GM18505 (cell line): ENCODE measurements at regions not wholly inside any gene's neighbourhood (a gene's known extent, or its start where the extent isn't known, plus 50 kb on each side); places are given as distances from the start of the nearest gene placed in this dataset.

ENCODE experiments used
- ATAC-seq: cut with Tn5 transposase; IDR thresholded peaks from one replicate; pipeline ENCODE4 v1.9.1; 2021; ENCODE audit not compliant: unreplicated experiment
- POLR2A ChIP-seq: IDR thresholded peaks from 4 replicates; pipeline ENCODE4 v1.6.1; 2011; ENCODE audit warnings: borderline replicate concordance; ENCODE audit not compliant: insufficient read depth, insufficient read length; ENCODE audit errors: extremely low read depth

DNA sequence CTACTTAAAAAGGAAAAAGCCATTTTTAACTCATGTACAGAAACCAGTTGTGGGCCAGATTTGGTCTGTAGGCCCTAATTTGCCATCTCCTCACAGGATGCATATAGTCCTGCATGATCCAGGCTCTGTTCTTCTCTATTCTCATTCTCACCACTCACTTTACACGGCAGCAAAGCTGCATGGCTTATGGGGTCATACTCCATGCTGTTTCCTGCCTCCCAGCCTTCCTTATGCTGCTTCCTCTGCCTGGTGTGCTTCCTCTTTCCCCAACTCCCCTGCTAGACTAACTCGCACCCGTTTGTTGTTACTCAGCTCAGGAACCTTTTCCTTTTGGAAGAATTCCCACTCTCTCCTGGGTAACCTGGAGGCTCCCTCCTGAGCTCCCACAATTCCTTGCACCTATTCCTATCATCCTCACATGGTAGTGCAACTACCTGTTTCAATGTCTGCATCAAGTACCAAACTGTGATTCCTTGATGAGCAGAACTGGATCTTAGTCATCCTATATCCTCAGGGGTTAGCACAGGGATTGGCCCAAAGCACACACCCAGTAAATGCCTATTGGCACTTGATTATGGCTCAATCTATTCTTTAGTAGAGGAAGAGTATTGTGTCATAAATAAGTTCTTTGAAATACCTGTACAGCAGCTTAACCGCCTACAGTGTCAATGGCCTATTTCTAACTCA, 172.1 kb upstream of the MITF start:
- TF ChIP-seq POLR2A, result no peak
- ATAC-seq, result no peak

DNA sequence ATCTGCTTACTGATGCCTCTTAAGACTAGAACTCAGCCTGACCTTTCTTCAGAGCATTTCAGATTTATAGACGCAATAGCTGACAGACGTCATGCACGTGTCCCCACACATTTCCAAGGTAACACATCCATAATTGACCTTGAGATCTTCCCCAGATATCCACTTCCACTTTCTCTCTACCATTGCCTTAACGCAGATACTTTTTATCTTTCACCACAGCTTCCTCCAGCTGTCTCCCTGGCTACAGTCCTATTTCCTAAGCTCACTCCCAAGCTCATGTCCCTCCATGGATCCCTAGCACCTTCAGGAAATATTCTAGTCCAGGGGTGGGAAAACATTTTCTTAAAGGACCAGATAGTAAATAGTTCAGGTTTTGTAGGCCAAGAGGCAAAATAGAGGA, 173.0 kb upstream of the MITF start:
- ATAC-seq, result no peak
- no peak for TF ChIP-seq POLR2A

DNA sequence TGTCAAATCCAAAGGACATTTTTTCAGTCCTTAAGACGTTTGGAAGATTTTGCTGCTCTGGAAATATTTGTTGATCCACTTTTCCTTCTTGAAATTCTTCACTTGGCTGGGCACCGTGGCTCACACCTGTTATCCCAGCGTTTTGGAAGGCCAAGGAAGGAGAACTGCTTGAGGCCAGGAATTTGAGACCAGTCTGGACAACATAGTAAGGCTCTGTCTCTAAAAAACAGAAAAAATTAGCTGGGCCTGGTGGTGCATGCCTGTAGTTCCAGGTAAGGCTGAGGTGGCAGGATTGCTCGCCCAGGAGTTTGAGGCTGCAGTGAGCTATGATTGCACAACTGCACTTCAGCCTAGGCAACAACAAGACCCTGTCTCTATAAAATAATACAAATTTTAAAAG, 173.9 kb upstream of the MITF start:
- no peak for TF ChIP-seq POLR2A
- ATAC-seq, result no peak

DNA sequence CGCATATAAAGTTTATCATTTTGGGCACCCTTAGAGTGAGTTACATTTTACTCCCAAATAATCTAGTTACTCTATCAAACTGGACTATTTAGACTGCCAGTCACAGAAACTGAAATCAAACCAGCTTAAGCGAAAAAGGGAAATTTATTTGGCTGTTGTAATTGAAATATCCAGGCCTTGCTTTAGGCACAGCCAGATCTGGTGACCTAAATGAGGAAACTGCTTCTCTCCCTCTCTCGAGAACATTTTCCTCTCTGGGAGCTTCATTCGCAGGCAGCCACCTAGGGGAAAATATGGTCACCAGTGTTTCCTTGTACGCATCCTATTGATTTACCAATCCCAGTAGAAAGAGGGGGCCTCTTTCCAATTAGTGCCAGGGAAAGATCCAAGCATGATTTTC, 175.3 kb upstream of the MITF start:
- TF ChIP-seq POLR2A, result no peak
- ATAC-seq, result no peak

DNA sequence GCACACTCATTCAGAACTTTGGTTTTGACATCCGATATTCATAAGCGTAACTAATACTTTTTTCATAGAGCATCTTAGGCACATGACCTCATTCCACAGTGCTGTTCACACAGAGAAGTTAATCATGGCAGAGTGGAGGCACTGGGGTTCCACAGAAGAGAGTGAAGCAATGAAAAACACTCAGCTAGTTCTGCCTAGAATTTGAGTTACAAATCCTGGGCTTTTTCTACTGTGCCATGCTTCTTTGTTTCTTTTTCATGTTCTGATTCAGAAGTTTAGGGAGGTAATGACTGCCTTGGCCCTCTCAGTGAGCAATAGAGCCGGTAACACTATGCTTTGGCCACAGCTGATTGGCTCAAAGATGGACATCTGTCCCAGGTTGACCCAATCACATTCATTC, 176.1 kb upstream of the MITF start:
- no peak for TF ChIP-seq POLR2A
- ATAC-seq, result no peak

DNA sequence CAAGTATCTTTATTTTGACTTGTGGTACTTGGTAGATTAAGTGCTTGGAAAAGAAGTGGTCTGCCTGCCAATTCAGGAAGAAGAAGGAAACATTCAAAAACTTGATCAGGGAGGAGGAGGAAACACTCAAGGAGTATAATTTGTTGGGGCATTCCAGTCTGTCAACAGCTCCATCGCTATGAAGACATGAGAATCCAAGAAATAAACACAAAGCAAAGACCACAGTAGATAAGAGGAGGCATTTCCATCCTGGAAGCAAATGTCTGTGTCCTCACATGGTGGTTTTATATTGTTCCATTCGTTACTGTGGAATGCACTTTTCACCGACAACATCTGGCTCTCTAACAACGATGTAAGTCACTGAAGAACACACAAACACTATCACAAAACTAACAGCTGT, 176.1 kb upstream of the FRMD4B start:
- no peak for ATAC-seq
- TF ChIP-seq POLR2A, result no peak

DNA sequence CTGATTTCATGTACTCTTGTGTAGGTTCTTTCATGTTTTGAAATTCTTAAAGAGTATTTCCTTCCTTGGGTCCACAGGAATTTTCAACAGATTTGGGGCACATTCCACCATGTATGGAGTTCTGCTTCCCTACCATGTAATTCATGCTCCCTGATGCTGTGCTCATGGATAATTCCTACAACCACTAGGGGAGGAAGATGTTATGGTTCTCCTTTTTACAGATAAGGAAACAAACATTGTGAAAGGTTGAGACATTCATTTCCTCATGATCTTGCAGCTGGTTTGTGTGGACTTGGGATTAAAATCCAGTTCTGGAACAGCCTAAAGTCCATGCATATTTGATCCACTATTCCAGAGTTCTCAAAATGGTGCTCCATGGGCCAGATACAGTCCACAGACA, 174.9 kb upstream of the FRMD4B start:
- no peak for TF ChIP-seq POLR2A
- no peak for ATAC-seq

DNA sequence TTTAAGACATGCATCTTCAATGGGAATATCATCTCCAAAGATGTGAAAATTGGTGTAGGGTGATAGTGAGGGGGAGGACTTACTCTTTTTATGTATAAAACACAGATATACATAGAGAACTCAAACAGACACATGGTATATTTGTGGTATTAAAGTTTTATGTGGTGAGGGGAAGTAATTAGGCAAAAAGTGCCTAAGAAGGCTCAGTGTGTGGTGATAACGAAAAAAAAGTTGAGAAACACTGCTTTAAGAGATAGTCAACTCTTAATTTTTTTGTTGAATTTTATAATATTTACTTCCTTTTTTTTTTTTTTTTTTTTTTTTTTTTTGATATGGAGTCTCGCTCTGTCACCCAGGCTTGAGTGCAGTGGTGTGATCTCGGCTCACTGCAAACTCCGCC, 174.2 kb upstream of the FRMD4B start:
- ATAC-seq, result no peak
- no peak for TF ChIP-seq POLR2A

DNA sequence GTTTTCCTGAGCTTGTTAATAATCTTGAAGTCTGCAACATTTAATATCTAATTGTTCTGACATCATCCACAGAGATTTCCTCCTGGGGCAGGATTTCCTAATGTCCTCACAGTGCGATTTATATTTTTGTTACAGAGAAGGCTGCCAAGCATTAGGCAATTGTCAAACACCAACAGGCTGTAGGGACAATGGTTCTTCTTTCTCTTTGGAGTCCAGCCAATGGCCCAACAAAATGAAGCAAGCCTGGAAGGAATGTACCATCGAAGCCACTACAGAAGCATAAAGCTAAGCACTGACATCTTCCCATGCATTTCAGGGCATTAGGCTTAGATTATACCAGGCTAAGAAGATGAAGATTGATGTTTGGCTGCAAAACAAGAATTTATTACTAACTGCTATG, 173.0 kb upstream of the FRMD4B start:
- TF ChIP-seq POLR2A, result no peak
- ATAC-seq, result no peak

DNA sequence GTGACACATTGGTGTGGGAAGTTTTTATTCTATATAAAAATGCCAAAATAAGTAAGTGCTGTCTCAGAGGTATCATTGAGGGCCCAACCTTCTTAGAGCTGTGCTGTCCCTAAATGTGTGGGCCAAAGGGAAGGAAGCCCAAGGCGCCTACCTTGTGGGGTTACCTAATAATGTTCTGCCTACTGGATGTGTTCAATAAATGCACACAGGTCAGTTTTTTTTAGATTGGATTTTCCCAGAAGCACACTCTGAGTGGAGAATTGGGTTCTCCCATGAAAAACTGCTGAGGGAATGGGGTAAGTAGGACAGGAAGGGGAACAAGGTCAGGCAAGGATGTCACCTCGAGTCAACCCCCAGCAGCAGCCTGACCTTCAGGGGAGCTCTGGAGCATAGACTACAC, 168.7 kb upstream of the FRMD4B start:
- TF ChIP-seq POLR2A, result no peak
- no peak for ATAC-seq

DNA sequence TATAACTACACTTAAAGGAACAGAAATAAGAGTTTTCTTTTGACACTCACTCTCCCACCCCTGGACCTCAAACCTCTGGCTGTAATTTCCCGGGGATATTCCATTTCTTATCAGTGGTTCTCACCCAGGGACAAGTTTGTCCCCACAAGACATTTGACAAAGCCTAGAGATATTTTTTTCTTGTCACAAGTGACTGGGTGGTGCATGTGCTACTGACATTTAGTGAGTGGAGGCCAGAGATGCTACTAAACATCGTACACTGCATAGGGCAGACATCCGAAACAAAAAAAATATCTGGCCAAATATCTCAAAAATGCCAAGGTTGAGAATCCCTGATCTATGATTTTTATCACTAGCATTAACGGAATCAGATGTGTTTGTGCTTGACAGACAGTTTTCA, 168.0 kb upstream of the FRMD4B start:
- no peak for TF ChIP-seq POLR2A
- no peak for ATAC-seq

DNA sequence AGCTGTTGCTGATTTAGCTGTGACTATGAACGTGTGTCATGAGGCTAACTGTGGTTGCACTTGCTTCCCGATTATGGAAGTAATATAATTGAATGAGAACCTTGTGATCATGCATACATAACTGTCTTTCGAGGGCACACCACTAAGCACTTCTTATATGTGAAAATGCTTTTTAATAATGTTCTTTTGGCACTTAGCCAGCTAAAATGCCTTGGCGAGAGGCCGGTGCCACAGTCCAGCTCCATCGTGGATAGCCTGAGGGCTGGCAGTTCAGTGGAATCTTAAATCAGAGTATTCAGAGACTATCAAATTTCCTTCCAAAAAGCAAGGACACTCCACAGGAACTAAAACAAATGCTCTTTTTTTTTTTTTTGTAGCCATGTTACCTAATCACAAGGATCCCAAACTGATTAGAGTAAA, 161.6 kb upstream of the FRMD4B start:
- TF ChIP-seq POLR2A, result no peak
- ATAC-seq, result no peak

DNA sequence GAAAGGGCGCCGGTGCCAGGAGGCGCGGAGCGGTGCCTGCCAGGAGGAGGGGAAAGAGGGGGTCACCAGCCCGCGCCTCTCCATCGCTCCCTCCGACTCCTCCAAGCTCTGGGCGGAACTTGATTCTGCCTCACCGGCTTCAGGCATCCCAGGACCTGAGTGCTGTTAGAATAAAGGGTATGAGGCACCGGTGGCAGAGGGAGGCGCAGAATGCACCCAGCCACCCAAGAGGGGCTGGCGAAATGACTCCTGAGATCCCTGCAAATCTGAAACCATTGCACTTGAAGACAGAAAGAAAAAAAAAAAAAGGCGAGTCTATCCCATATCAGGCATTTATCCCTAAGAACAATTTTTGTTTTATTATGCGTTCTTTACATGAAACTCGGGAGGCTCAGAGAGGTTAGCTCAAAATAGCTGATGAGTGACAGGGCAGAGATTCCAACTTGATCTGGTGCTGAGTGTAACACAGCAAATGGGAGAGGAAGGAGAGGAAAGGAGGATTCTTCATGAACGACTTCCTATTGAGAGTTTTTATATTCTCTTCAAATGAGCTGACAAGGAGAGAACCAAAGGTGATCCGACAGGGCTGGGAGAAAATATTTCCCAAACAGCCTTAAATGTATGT, 157.0 kb upstream of the FRMD4B start:
- no peak for ATAC-seq
- TF ChIP-seq POLR2A, result no peak

DNA sequence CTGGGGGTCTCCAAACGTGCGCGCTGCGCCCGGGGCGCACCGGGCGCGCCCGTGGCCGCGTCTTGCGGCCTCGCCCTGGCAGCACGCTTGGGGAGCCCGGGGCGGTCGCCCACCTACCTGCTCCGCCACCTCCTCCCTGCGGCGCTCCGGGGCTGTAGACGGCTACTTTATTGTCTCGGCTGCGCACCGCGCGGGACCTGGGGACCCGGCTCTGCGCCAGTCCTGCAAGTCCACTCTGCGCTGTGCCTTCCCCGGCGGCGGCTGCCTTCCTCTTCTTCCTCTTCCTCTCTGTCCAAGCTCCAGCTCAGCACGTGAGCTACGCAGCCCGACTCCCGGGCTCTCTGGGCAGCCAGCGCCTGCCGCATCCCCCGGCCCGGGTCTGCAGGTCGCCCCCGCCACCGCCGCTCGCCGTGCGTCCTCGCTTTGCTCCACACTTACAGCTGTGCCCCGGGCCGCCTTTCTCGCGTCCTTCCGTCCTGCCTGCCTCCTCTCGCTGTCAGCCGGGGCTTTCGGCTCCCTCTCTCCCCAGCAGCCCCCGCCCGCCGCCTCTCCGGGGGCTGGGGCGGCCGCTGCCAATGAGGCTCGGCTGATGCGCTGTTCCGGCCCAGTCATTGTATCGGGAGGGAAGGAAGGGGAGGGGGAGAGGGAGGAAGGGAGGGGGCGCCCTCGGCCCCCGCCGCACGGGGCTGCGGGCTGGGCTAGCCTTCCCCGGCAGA, 156.4 kb upstream of the FRMD4B start:
- ATAC-seq, result no peak
- no peak for TF ChIP-seq POLR2A

DNA sequence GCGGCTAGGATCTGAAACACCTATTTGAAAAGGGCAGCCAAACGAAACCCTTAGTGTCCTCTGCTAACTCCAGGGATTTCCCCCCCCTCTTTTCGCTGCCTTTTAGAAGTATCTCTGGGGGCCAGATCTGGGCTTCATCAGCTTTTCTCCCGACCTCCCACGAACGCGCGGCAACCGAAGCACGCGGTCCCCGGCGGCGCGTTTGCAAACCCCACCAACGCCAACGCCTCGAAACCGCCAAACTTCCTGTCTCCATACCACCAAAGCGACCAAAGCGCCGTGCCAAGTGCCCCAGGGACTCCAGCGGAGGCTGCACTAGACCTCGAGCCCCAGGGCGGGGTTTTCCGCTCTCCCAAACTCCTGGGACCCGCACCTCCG, 155.8 kb upstream of the FRMD4B start:
- ATAC-seq, result no peak
- no peak for TF ChIP-seq POLR2A
